ENCODE measurements at regions not wholly inside any gene's neighbourhood (a gene's known extent, or its start where the extent isn't known, plus 50 kb on each side); places are given as distances from the start of the nearest gene placed in this dataset.
"Not testable (repeated sequence)": the region's sequence is repeated elsewhere in the genome, so short reads cannot be mapped to it uniquely, and the experiment has no call there.

DNA sequence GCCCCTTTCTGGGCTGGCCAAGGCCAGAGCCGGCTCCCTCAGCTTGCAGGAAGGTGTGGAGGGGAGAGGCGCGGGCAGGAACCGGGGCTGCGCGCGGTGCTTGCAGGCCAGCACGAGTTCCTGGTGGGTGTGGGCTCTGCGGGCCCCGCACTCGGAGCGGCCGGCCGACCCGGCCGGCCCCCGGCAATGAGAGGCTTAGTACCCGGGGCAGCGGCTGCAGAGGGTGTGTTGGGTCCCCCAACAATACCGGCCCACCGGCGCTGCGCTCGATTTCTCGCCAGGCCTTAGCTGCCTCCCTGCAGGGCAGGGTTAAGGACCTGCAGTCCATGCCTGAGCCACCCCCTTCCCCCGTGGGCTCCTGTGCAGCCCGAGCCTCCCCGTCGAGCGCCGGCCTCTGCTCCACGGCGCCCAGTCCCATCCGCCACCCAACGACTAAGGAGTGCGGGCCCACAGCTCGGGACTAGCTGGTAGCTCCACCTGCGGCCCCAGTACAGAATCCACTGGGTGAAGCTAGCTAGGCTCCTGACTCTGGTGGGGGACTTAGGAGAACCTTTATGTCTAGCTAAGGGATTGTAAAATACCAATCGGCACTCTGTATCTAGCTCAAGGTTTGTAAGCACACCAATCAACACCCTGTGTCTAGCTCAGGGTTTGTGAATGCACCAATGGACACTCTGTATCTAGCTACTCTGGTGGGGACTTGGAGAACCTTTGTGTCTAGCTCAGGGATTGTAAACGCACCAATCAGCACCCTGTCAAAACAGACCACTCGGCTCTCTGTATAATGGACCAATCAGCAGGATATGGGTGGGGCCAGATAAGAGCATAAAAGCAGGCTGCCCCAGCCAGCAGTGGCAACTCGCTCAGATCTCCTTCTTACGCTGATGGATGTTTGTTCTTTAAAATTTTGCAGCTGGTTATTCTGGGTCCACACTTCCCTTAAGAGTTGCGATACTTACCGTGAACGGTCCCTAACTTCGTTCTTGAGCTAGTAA, 167.4 kb upstream of the RREB1 start:
- no peak overlapping the region for H3K27ac ChIP-seq (ENCODE audit: low read depth, low read length)
- H3K36me3 ChIP-seq (ENCODE audit: insufficient read depth, low read length): no peaks in the 10 kb centered on the region
- H3K4me3 ChIP-seq (ENCODE audit: low read depth in 1 of 2, low read length in 2 of 2): no peak overlapping the region
- H3K27me3 ChIP-seq (ENCODE audit: control insufficient read depth in 1 of 2, insufficient read depth in 2 of 2, low read length in 2 of 2): no peaks in the 10 kb centered on the region
- no peaks in the 10 kb centered on the region for H3K4me1 ChIP-seq (ENCODE audit: insufficient read depth, low read length)
- H3K9ac ChIP-seq (ENCODE audit: low read length): no peak overlapping the region
- no peaks in the 10 kb centered on the region for H3K9me3 ChIP-seq (ENCODE audit: low read length)

DNA sequence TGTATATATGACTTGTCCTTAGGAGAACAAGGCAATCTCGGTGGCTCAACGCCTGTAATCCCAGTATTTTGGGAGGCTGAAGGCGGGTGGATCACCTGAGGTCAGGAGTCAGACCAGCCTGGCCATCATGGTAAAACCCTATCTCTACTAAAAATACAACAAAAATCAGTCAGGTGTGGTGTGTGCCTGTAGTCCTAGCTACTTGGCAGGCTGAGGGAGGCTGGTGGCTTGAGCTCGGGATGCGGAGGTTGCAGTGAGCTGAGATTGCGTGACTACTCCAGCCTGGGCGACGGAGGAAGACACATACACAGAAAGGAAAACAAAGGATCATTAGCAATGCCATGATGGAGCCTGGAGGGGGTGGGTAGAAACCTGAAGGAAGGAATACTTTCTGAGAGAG, 166.6 kb upstream of the RREB1 start:
- Histone ChIP-seq H3K4me1 (ENCODE audit: insufficient read depth, low read length) (no peaks in the 10 kb centered on the region), H3K4me3 (ENCODE audit: low read depth in 1 of 2, low read length in 2 of 2) (no peak overlapping the region), H3K9me3 (ENCODE audit: low read length) (no peaks in the 10 kb centered on the region), H3K9ac (ENCODE audit: low read length) (no peak overlapping the region), H3K27ac (ENCODE audit: low read depth, low read length) (no peak overlapping the region), H3K27me3 (ENCODE audit: control insufficient read depth in 1 of 2, insufficient read depth in 2 of 2, low read length in 2 of 2) (no peaks in the 10 kb centered on the region), H3K36me3 (ENCODE audit: insufficient read depth, low read length) (no peaks in the 10 kb centered on the region)

DNA sequence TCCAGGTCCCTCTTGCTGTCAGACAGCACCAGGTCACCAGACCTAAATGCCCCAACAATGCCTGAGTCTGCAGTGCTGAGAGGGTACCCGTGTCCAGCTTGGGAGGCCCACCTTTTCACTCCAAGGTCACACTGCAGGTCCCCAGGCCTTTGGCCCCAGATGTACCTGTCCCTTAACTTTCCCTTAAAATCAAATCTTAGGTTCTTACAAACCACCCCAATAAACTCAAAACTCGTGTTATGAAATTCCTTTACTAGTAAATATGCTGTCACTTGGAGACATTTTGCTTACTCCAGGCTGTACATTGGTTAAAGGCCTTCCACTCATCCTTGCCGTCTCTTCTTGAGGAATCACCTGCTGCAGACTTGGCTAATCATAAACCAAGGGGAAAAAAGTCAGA, 165.7 kb upstream of the RREB1 start:
- Histone ChIP-seq H3K36me3 (ENCODE audit: insufficient read depth, low read length) (no peaks in the 10 kb centered on the region), H3K4me1 (ENCODE audit: insufficient read depth, low read length) (no peaks in the 10 kb centered on the region), H3K9ac (ENCODE audit: low read length) (no peak overlapping the region), H3K27me3 (ENCODE audit: control insufficient read depth in 1 of 2, insufficient read depth in 2 of 2, low read length in 2 of 2) (no peaks in the 10 kb centered on the region), H3K4me3 (ENCODE audit: low read depth in 1 of 2, low read length in 2 of 2) (no peak overlapping the region), H3K27ac (ENCODE audit: low read depth, low read length) (no peak overlapping the region), H3K9me3 (ENCODE audit: low read length) (no peaks in the 10 kb centered on the region)

GRCh38 chr6:6942831-6943230, 164.9 kb upstream of the RREB1 start:
- Histone ChIP-seq H3K9ac (ENCODE audit: low read length) (no peak overlapping the region), H3K9me3 (ENCODE audit: low read length) (no peaks in the 10 kb centered on the region), H3K4me1 (ENCODE audit: insufficient read depth, low read length) (no peaks in the 10 kb centered on the region), H3K36me3 (ENCODE audit: insufficient read depth, low read length) (no peaks in the 10 kb centered on the region), H3K27me3 (ENCODE audit: control insufficient read depth in 1 of 2, insufficient read depth in 2 of 2, low read length in 2 of 2) (no peaks in the 10 kb centered on the region), H3K27ac (ENCODE audit: low read depth, low read length) (no peak overlapping the region), H3K4me3 (ENCODE audit: low read depth in 1 of 2, low read length in 2 of 2) (no peak overlapping the region)

GRCh38 chr6:6943421-6943820, 164.3 kb upstream of the RREB1 start:
- Histone ChIP-seq H3K9me3 (ENCODE audit: low read length) (no peaks in the 10 kb centered on the region), H3K27ac (ENCODE audit: low read depth, low read length) (no peak overlapping the region), H3K9ac (ENCODE audit: low read length) (no peak overlapping the region), H3K4me3 (ENCODE audit: low read depth in 1 of 2, low read length in 2 of 2) (no peak overlapping the region), H3K36me3 (ENCODE audit: insufficient read depth, low read length) (no peaks in the 10 kb centered on the region), H3K4me1 (ENCODE audit: insufficient read depth, low read length) (no peaks in the 10 kb centered on the region), H3K27me3 (ENCODE audit: control insufficient read depth in 1 of 2, insufficient read depth in 2 of 2, low read length in 2 of 2) (no peaks in the 10 kb centered on the region)

- H3K36me3 ChIP-seq (ENCODE audit: insufficient read depth, low read length): no peaks in the 10 kb centered on the region
- H3K4me1 ChIP-seq (ENCODE audit: insufficient read depth, low read length): no peaks in the 10 kb centered on the region
- no peak overlapping the region for H3K27ac ChIP-seq (ENCODE audit: low read depth, low read length)
- H3K4me3 ChIP-seq (ENCODE audit: low read depth in 1 of 2, low read length in 2 of 2): no peak overlapping the region
- H3K27me3 ChIP-seq (ENCODE audit: control insufficient read depth in 1 of 2, insufficient read depth in 2 of 2, low read length in 2 of 2): no peaks in the 10 kb centered on the region
- H3K9ac ChIP-seq (ENCODE audit: low read length): no peak overlapping the region
- no peaks in the 10 kb centered on the region for H3K9me3 ChIP-seq (ENCODE audit: low read length)
These were observed 161.3 kb upstream of the RREB1 start for GRCh38 chr6:6946206-6947155.

GRCh38 chr6:6950373-6951145, 157.2 kb upstream of the RREB1 start:
- H3K4me3 ChIP-seq (ENCODE audit: low read depth in 1 of 2, low read length in 2 of 2): no peak overlapping the region
- H3K9ac ChIP-seq (ENCODE audit: low read length): no peak overlapping the region
- H3K27me3 ChIP-seq (ENCODE audit: control insufficient read depth in 1 of 2, insufficient read depth in 2 of 2, low read length in 2 of 2): no peaks in the 10 kb centered on the region
- H3K4me1 ChIP-seq (ENCODE audit: insufficient read depth, low read length): no peaks in the 10 kb centered on the region
- no peaks in the 10 kb centered on the region for H3K9me3 ChIP-seq (ENCODE audit: low read length)
- H3K36me3 ChIP-seq (ENCODE audit: insufficient read depth, low read length): no peaks in the 10 kb centered on the region
- H3K27ac ChIP-seq (ENCODE audit: low read depth, low read length): no peak overlapping the region

DNA sequence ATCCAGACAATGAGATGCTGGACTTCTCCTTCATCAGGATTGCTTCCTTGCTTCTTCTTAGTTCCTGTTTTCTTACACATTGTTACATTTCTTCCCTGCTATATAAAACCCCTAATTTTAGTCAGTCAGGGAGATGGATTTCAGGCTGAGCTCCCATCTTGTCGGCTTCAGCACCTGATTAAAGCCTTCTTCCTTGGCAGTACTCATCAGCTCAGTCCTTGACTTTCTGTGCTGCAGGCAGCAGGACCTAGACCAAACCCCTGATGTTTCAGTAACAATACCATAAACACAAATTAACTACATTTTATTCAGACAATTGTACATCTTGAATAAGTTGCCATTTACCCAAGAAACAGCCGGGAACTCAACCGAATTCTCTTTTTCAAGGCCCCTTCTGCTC, 156.4 kb upstream of the RREB1 start:
- Histone ChIP-seq H3K4me3 (ENCODE audit: low read depth in 1 of 2, low read length in 2 of 2) (no peak overlapping the region), H3K27ac (ENCODE audit: low read depth, low read length) (no peak overlapping the region)

DNA sequence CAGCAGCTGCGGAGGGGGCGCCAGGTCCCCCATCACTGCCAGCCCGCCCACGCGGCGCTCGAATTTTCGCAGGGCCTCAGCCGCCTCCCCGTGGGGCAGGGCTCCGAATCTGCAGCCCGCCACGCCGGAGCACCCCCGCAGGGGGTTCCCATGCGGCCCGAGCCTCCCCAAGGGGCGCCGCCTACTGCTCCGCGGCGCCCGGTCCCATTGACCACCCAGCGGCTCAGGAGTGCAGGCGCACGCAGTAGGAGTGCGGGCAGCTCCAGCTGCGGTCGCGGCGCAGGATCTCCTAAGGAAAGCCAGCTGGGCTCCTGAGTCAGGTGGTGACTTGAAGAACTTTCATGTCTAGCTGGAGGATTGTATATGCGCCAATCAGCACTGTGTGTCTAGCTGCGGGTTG, 155.3 kb upstream of the RREB1 start:
- Histone ChIP-seq H3K4me3 (ENCODE audit: low read depth in 1 of 2, low read length in 2 of 2) (no peak overlapping the region), H3K9me3 (ENCODE audit: low read length) (no peaks in the 10 kb centered on the region), H3K36me3 (ENCODE audit: insufficient read depth, low read length) (no peaks in the 10 kb centered on the region), H3K27me3 (ENCODE audit: control insufficient read depth in 1 of 2, insufficient read depth in 2 of 2, low read length in 2 of 2) (no peaks in the 10 kb centered on the region), H3K4me1 (ENCODE audit: insufficient read depth, low read length) (no peaks in the 10 kb centered on the region), H3K27ac (ENCODE audit: low read depth, low read length) (no peak overlapping the region), H3K9ac (ENCODE audit: low read length) (no peak overlapping the region)

More for the DNA sequence above, 156.4 kb upstream of the RREB1 start:
- no peaks in the 10 kb centered on the region for H3K36me3 ChIP-seq (ENCODE audit: insufficient read depth, low read length)
- H3K9me3 ChIP-seq (ENCODE audit: low read length): no peaks in the 10 kb centered on the region
- no peaks in the 10 kb centered on the region for H3K4me1 ChIP-seq (ENCODE audit: insufficient read depth, low read length)
- H3K27me3 ChIP-seq (ENCODE audit: control insufficient read depth in 1 of 2, insufficient read depth in 2 of 2, low read length in 2 of 2): no peaks in the 10 kb centered on the region
- H3K9ac ChIP-seq (ENCODE audit: low read length): no peak overlapping the region

DNA sequence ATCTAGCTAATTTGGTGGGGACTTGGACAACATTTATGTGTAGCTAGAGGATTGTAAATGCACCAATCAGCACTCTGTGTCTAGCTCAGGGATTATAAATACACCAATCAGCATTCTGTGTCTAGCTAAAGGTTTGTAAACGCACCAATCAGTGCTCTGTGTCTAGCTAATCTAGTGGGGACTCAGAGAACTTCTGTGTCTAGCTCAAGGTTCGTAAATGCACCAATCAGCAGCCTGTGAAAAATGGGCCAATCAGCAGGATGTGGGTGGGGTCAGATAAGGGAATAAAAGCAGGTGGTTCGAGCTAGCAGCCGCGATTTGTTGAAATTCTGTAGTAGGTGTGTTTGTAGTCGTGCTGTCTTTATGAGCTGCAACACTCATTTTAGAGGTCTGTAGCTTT, 154.8 kb upstream of the RREB1 start:
- not testable (repeated sequence) for H3K4me3 ChIP-seq (ENCODE audit: low read depth in 1 of 2, low read length in 2 of 2); H3K27ac ChIP-seq (ENCODE audit: low read depth, low read length); H3K9ac ChIP-seq (ENCODE audit: low read length); H3K36me3 ChIP-seq (ENCODE audit: insufficient read depth, low read length); H3K4me1 ChIP-seq (ENCODE audit: insufficient read depth, low read length); H3K27me3 ChIP-seq (ENCODE audit: control insufficient read depth in 1 of 2, insufficient read depth in 2 of 2, low read length in 2 of 2); H3K9me3 ChIP-seq (ENCODE audit: low read length)
